Activated CD4-positive, alpha-beta memory T cell treated with anti-CD3 and anti-CD28 coated beads for 36 hours (primary cell): ENCODE measurements at regions not wholly inside any gene's neighbourhood (a gene's known extent, or its start where the extent isn't known, plus 50 kb on each side); places are given as distances from the start of the nearest gene placed in this dataset.

Source experiments
- CTCF ChIA-PET: fragments of 350-600 bp; sonication (Branson Sonifier 250); formaldehyde crosslinking; loops from one replicate; lab custom pipeline; 2021; ENCODE audit warnings: antibody characterized with exemption, inconsistent platforms; lab: Charles Lee
- POLR2A ChIA-PET: fragments of 350-600 bp; sonication (Branson Sonifier 250); formaldehyde crosslinking; loops from one replicate; lab custom pipeline; 2021; ENCODE audit warnings: antibody characterized with exemption; lab: Charles Lee
- DNase-seq: peaks from one replicate; pipeline ENCODE4 v3.0.0-alpha.2; 2020
- H3K27ac Mint-ChIP-seq: one replicate; pipeline ENCODE4 v1.8.0; 2021; ENCODE audit warnings: mixed read lengths
- H3K27me3 Mint-ChIP-seq: one replicate; pipeline ENCODE4 v1.8.0; 2021; ENCODE audit warnings: mixed read lengths
- H3K36me3 Mint-ChIP-seq: one replicate; pipeline ENCODE4 v1.8.0; 2021; ENCODE audit warnings: mixed read lengths
- H3K4me1 Mint-ChIP-seq: one replicate; pipeline ENCODE4 v1.8.0; 2021; ENCODE audit warnings: low read depth, mixed read lengths
- H3K4me3 Mint-ChIP-seq: one replicate; pipeline ENCODE4 v1.8.0; 2021; ENCODE audit warnings: mild to moderate bottlenecking, mixed read lengths
- H3K9me3 Mint-ChIP-seq: one replicate; pipeline ENCODE4 v1.8.0; 2021; ENCODE audit warnings: mixed read lengths
- intact Hi-C: fragments of 100-400 bp; cut with micrococcal nuclease; formaldehyde crosslinking; loops from one replicate; pipeline ENCODE4 v1.15.1; 2023

- peaks cover 19% of the 10 kb centered on the region for H3K9me3 Mint-ChIP-seq
- no peak overlapping the region for H3K27ac Mint-ChIP-seq
- H3K4me1 Mint-ChIP-seq, result no peaks in the 10 kb centered on the region
- POLR2A ChIA-PET, result no interaction called here
- no peaks in the 10 kb centered on the region for H3K36me3 Mint-ChIP-seq
- no peaks in the 10 kb centered on the region for H3K27me3 Mint-ChIP-seq
- intact Hi-C loops, result no loop called here
- CTCF ChIA-PET, result no interaction called here
- no peak for DNase-seq
- H3K4me3 Mint-ChIP-seq, result no peak overlapping the region
Observed at GRCh38 chr2:21746499-21746898, 622.7 kb downstream of the TDRD15 start.

DNA sequence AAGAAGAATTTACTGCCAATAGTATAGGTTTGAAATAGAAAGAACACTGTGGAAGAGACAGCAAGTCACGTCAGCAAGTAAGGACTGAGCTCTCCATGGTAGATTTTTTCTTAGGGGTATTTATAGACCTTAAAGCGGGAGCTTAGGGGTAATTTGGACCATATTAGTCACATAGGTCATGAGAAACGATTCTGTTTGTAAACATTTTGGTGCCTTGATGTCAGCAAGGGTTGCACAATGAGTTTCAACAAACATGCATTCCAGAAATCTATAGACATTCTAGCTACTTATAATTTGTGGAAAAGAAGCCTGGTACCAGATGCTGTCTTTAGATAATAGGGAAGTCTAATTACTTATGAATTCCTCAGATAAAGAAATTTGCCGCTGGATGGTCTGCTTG lies 624.7 kb downstream of the TDRD15 start:
- H3K36me3 Mint-ChIP-seq, result no peaks in the 10 kb centered on the region
- no peak for DNase-seq
- H3K9me3 Mint-ChIP-seq, result peaks cover 17% of the 10 kb centered on the region
- CTCF ChIA-PET, result no interaction called here
- intact Hi-C loops, result no loop called here
- no peak overlapping the region for H3K27ac Mint-ChIP-seq
- H3K27me3 Mint-ChIP-seq, result no peaks in the 10 kb centered on the region
- POLR2A ChIA-PET, result no interaction called here
- H3K4me3 Mint-ChIP-seq, result no peak overlapping the region
- H3K4me1 Mint-ChIP-seq, result no peaks in the 10 kb centered on the region

DNA sequence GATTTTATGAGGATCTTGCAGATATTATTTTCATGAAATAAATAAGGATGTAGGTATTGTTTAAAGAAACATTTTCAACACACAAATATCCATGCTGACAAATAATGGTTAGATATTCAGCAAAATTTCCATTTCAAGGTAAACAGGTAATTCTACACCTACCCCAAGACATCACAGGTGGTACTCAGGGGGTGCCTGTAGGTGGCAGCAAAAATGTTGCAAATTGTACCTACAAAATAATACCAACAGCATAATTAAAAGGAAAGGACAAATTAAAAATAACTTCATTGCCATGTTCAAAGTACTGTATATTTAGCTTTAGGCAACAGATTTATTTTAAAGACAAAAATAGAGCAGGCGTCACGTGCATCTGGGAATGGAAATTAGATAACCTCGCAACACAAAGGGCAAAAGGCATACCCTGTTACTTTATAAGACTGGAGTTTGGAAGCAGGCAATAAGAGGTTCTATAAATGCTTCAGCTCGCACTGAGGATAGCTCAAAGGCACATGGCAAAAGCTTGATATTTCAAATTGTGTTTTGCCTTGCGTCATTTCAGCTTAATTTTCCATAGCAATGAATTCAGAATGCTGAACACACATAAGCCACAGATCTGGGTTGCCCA lies 630.5 kb downstream of the TDRD15 start:
- Mint-ChIP-seq H3K4me3 (no peak overlapping the region), H3K9me3 (peaks cover 5% of the 10 kb centered on the region), H3K36me3 (no peaks in the 10 kb centered on the region), H3K27me3 (no peaks in the 10 kb centered on the region), H3K4me1 (no peaks in the 10 kb centered on the region), H3K27ac (no peak overlapping the region)
- ChIA-PET POLR2A (no interaction called here), CTCF (no interaction called here)
- DNase-seq, result no peak
- intact Hi-C loops, result no loop called here

GRCh38 chr2:21757805-21758430 lies 634.1 kb downstream of the TDRD15 start:
- Mint-ChIP-seq H3K4me3 (no peak overlapping the region), H3K36me3 (no peaks in the 10 kb centered on the region), H3K27me3 (no peaks in the 10 kb centered on the region), H3K27ac (no peak overlapping the region), H3K4me1 (no peaks in the 10 kb centered on the region), H3K9me3 (peaks cover 3% of the 10 kb centered on the region)
- no peak for DNase-seq
- POLR2A ChIA-PET, result no interaction called here
- CTCF ChIA-PET, result no interaction called here
- intact Hi-C loops, result no loop called here

DNA sequence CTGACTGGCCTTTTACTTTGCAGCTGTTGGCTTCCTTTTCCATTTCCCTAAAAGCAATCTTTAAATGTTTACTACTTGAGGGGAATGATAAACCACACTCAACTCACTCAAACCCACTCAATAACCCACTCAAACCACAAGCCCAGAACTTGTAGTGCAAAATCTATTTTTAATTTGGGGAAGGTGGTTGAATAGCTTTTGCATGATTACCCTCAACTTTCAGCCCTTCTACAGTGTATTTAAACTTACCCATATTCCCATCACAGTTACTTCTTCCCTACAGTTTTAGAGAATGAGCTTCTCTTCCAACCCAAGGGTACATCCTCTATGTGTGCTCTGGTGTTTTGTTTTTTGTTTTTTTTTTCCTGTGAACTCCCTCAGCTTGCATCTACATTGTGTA lies 636.1 kb downstream of the TDRD15 start:
- H3K9me3 Mint-ChIP-seq, result peaks cover 8% of the 10 kb centered on the region
- CTCF ChIA-PET, result interaction anchor here (0.6 kb wide), 1 partner anchor 1066 kb away, joined by 3 read pairs; no protein-coding TSS in a partner anchor
- H3K36me3 Mint-ChIP-seq, result no peaks in the 10 kb centered on the region
- H3K27ac Mint-ChIP-seq, result no peak overlapping the region
- no peaks in the 10 kb centered on the region for H3K27me3 Mint-ChIP-seq
- intact Hi-C loops, result no loop called here
- no peak for DNase-seq
- POLR2A ChIA-PET, result no interaction called here
- H3K4me3 Mint-ChIP-seq, result no peak overlapping the region
- H3K4me1 Mint-ChIP-seq, result no peaks in the 10 kb centered on the region

DNA sequence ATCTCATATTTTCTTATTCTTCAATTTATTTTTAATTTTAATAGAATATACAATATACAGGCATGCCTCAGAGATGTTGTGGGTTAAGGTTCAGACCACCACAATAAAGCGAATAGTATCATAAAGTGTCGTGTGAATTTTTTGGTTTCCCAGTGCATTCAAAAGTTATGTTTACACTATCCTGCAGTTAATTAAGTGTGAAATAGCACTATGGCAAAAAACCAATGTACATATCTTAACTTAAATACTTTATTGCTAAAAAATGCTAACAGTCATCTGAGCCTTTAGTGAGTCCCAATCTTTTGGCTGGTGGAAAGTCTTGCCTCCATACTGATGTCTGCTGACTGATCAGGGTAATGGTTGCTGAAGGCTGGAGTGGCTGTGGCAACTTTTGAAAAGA lies 637.6 kb downstream of the TDRD15 start:
- Mint-ChIP-seq H3K9me3 (peaks cover 12% of the 10 kb centered on the region), H3K4me1 (no peaks in the 10 kb centered on the region), H3K36me3 (no peaks in the 10 kb centered on the region), H3K27ac (no peak overlapping the region), H3K4me3 (no peak overlapping the region), H3K27me3 (no peaks in the 10 kb centered on the region)
- no peak for DNase-seq
- CTCF ChIA-PET, result no interaction called here
- intact Hi-C loops, result no loop called here
- POLR2A ChIA-PET, result no interaction called here

- intact Hi-C loops, result no loop called here
- ChIA-PET POLR2A (no interaction called here), CTCF (no interaction called here)
- Mint-ChIP-seq H3K36me3 (no peaks in the 10 kb centered on the region), H3K9me3 (peaks cover 13% of the 10 kb centered on the region), H3K27me3 (no peaks in the 10 kb centered on the region), H3K4me3 (no peak overlapping the region), H3K27ac (no peak overlapping the region), H3K4me1 (no peaks in the 10 kb centered on the region)
- DNase-seq, result no peak
Observed at GRCh38 chr2:21763501-21763900, 639.7 kb downstream of the TDRD15 start.

DNA sequence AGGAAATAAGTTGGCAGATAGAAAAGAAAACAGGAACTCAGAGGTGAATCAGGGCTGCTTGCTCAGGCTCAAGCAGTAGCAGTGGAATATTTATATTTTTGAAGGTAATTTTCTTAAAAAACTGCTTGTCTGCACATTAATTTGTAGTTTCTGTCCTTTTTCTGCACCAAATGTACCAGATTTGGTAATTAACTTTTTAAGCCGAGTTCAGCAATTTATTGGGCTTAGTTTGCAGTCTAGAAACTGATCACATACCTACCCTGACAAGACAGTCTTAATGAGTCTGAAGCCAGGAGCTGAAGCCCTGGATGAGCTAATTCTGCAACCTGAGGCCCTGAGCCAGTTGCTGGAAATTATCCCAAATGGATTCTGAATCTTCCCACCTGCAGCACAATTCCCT lies 647.0 kb downstream of the TDRD15 start:
- Mint-ChIP-seq H3K4me3 (no peak overlapping the region), H3K27ac (no peak overlapping the region), H3K27me3 (no peaks in the 10 kb centered on the region), H3K36me3 (no peaks in the 10 kb centered on the region), H3K4me1 (no peaks in the 10 kb centered on the region), H3K9me3 (peaks cover 5% of the 10 kb centered on the region)
- intact Hi-C loops, result no loop called here
- ChIA-PET POLR2A (no interaction called here), CTCF (no interaction called here)
- no peak for DNase-seq

DNA sequence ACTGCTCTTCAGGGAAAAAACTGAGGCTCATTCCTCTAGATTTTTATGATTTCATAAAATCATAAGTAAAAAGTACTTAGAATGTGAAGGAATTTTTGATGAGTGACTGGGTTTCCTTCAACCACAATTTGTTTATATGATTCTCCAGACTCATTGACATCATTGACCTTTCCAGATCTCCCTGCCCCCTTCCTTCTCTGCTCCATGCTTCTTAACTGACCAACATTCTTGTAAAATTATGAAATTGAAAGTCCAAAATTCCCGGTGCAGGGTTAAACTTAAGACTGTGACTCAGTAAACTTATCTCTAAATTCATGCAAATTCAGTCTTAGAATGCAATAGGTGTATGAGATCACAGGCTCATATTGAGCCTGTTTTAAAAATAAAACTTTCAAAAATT lies 648.9 kb downstream of the TDRD15 start:
- Mint-ChIP-seq H3K9me3 (peaks cover 2% of the 10 kb centered on the region), H3K27me3 (no peaks in the 10 kb centered on the region), H3K36me3 (no peaks in the 10 kb centered on the region), H3K4me1 (no peaks in the 10 kb centered on the region), H3K4me3 (no peak overlapping the region), H3K27ac (no peak overlapping the region)
- no peak for DNase-seq
- intact Hi-C loops, result no loop called here
- ChIA-PET CTCF (no interaction called here), POLR2A (no interaction called here)

DNA sequence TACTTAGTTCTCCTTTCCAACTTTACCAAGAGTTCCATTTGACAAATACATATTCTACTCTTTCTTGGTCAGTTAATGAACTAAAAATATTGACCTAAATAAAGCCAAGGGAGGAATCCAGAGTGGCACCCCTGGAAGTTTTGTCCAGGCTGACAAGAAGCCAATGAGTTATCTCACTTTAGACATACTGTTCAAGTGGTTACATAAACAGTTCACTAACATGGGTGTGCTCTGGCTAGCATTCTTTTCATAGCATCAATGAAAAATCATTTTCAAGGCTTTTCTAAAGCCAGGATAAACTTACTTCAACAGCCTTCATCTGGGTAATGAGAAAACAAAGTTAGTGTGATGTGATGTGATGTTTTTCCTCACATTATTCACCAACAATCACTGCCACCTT lies 649.4 kb downstream of the TDRD15 start:
- H3K4me3 Mint-ChIP-seq, result no peak overlapping the region
- intact Hi-C loops, result no loop called here
- no peaks in the 10 kb centered on the region for H3K4me1 Mint-ChIP-seq
- ChIA-PET CTCF (no interaction called here), POLR2A (no interaction called here)
- H3K27me3 Mint-ChIP-seq, result no peaks in the 10 kb centered on the region
- DNase-seq, result no peak
- peaks cover 2% of the 10 kb centered on the region for H3K9me3 Mint-ChIP-seq
- no peaks in the 10 kb centered on the region for H3K36me3 Mint-ChIP-seq
- no peak overlapping the region for H3K27ac Mint-ChIP-seq

DNA sequence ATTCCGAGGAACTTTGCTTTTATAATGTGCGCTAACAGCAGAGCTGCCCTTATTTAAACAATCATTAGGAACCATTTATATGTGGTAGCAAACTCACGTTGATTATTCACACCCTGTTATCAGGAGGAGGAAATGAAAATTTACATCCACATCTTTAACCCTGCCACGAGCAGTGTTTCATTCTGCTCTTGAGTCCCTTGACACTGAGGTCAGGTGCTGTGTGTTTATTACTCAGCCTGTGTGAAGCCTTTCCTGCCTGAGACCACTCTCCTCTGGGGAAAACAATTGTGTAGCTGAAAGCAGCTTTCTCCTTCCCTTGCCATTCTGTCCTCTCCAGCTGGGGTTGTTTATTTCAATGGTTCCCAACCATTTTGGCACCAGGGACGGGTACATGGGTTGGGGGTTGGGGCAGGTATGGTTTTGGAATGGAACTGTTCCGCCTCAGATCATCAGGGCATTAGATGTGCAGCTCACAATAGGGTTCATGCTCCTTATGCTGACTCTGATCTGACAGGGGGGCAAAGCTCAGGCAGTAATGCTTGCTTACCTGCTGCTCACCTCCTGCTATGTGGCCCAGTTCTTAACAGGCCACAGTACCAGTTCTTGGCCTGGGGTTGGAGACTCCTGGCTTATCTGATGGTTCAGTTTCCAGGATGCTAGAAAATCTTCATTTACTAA lies 651.1 kb downstream of the TDRD15 start:
- Mint-ChIP-seq H3K4me3 (no peak overlapping the region), H3K9me3 (peaks cover 2% of the 10 kb centered on the region), H3K27ac (no peak overlapping the region), H3K27me3 (no peaks in the 10 kb centered on the region), H3K36me3 (no peaks in the 10 kb centered on the region), H3K4me1 (no peaks in the 10 kb centered on the region)
- DNase-seq, result no peak
- ChIA-PET CTCF (no interaction called here), POLR2A (no interaction called here)
- intact Hi-C loops, result no loop called here

- H3K27me3 Mint-ChIP-seq, result no peaks in the 10 kb centered on the region
- DNase-seq, result no peak
- H3K4me1 Mint-ChIP-seq, result no peaks in the 10 kb centered on the region
- ChIA-PET POLR2A (no interaction called here), CTCF (no interaction called here)
- H3K27ac Mint-ChIP-seq, result no peak overlapping the region
- intact Hi-C loops, result no loop called here
- peaks cover 11% of the 10 kb centered on the region for H3K9me3 Mint-ChIP-seq
- no peak overlapping the region for H3K4me3 Mint-ChIP-seq
- no peaks in the 10 kb centered on the region for H3K36me3 Mint-ChIP-seq
Observed at GRCh38 chr2:21779786-21780185, 656.0 kb downstream of the TDRD15 start.

GRCh38 chr2:21781962-21782361 lies 658.2 kb downstream of the TDRD15 start:
- DNase-seq, result no peak
- peaks cover 9% of the 10 kb centered on the region for H3K9me3 Mint-ChIP-seq
- ChIA-PET CTCF (no interaction called here), POLR2A (no interaction called here)
- H3K36me3 Mint-ChIP-seq, result no peaks in the 10 kb centered on the region
- no peaks in the 10 kb centered on the region for H3K27me3 Mint-ChIP-seq
- H3K4me3 Mint-ChIP-seq, result no peak overlapping the region
- no peak overlapping the region for H3K27ac Mint-ChIP-seq
- intact Hi-C loops, result no loop called here
- H3K4me1 Mint-ChIP-seq, result no peaks in the 10 kb centered on the region
